ENCODE measurements at regions not wholly inside any gene's neighbourhood (a gene's known extent, or its start where the extent isn't known, plus 50 kb on each side); places are given as distances from the start of the nearest gene placed in this dataset.
"Not testable (repeated sequence)": the region's sequence is repeated elsewhere in the genome, so short reads cannot be mapped to it uniquely, and the experiment has no call there.

DNA sequence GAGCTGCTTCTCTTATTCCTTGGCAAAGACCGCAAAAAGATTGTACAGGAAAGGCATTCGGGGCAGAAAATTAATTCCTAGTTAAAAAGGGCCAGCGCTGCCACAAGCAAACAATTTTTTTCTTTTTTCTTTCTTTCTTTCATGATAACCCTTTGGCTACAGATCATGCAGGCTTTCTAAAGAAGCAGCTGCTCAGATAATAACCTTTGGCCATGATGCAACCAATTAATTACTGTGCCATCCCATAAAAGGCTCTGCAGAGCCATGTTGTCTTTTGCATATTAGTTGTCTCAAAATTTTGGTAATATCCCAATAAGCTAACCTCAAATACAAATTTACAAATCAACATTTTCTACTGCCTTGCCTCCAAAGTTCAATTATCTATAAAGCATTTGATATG is 758.4 kb upstream of the SEMA6A start:
- Histone ChIP-seq H3K9me3 (ENCODE audit: insufficient read depth, low read length) (no peaks in the 10 kb centered on the region), H3K4me3 (ENCODE audit: insufficient read length, low read depth) (no peak overlapping the region), H3K36me3 (ENCODE audit: insufficient read depth, insufficient read length, low read length) (no peaks in the 10 kb centered on the region), H3K27me3 (ENCODE audit: insufficient read depth, insufficient read length) (no peaks in the 10 kb centered on the region), H3K4me1 (ENCODE audit: insufficient read depth, insufficient read length) (no peaks in the 10 kb centered on the region), H3K9ac (ENCODE audit: insufficient read length, low read depth) (no peak overlapping the region)
- TF ChIP-seq ZNF274 (IDR thresholded peaks at IDR 0.05; ENCODE audit: low read depth, low read length) = no peak
- TF ChIP-seq SUZ12 (IDR thresholded peaks at IDR 0.05; ENCODE audit: extremely low read depth, insufficient read depth, insufficient read length) = no peak
- no peak for TF ChIP-seq YY1 (IDR thresholded peaks at IDR 0.05; ENCODE audit: insufficient read depth, insufficient read length)
- DNase-seq (ENCODE audit: low read depth, low spot score) = no peak

DNA sequence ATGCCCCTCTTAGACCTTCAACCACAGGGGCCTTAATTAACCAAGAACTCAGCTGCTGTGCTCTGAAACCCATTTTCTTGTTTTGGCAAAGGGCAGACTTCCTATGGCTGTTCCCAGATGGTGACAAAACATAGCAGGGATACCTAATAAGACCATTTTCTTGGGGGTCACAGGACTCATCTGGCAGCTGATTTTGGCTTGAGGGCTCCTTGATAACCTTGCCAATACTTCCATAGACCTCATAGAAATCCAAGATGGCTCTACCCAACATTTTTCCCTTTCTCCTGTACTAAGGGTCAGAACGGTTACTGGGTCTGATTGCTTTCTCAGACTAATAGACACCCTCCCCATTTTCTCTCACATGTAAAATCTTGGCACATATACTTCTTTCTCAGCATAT is 757.7 kb upstream of the SEMA6A start:
- no peak overlapping the region for H3K9ac ChIP-seq (ENCODE audit: insufficient read length, low read depth)
- no peaks in the 10 kb centered on the region for H3K36me3 ChIP-seq (ENCODE audit: insufficient read depth, insufficient read length, low read length)
- H3K9me3 ChIP-seq (ENCODE audit: insufficient read depth, low read length) = no peaks in the 10 kb centered on the region
- no peaks in the 10 kb centered on the region for H3K4me1 ChIP-seq (ENCODE audit: insufficient read depth, insufficient read length)
- TF ChIP-seq YY1 (IDR thresholded peaks at IDR 0.05; ENCODE audit: insufficient read depth, insufficient read length) = no peak
- no peak for TF ChIP-seq SUZ12 (IDR thresholded peaks at IDR 0.05; ENCODE audit: extremely low read depth, insufficient read depth, insufficient read length)
- TF ChIP-seq ZNF274 (IDR thresholded peaks at IDR 0.05; ENCODE audit: low read depth, low read length) = no peak
- no peak for DNase-seq (ENCODE audit: low read depth, low spot score)
- no peaks in the 10 kb centered on the region for H3K27me3 ChIP-seq (ENCODE audit: insufficient read depth, insufficient read length)
- no peak overlapping the region for H3K4me3 ChIP-seq (ENCODE audit: insufficient read length, low read depth)

DNA sequence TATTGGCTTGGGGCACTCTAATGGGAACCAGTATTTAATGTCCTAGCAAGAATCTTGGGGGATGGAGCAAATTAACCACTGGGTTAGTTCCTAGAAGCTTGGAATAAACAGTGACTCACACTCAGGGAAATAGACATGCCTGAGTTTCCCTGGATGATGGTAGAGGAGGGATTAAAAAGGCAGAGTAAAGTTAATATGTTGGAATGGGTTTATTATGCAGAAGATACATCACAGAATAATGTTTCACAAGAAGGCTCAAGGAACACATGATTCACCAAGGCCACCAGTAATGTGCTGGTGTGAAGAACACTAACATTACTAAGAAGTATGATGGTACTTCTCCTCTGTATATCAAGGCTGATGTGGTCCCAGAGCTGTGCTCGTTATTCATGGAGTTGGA is 752.9 kb upstream of the SEMA6A start:
- no peaks in the 10 kb centered on the region for H3K9me3 ChIP-seq (ENCODE audit: insufficient read depth, low read length)
- TF ChIP-seq ZNF274 (IDR thresholded peaks at IDR 0.05; ENCODE audit: low read depth, low read length) (no peak), SUZ12 (IDR thresholded peaks at IDR 0.05; ENCODE audit: extremely low read depth, insufficient read depth, insufficient read length) (no peak), YY1 (IDR thresholded peaks at IDR 0.05; ENCODE audit: insufficient read depth, insufficient read length) (no peak)
- H3K9ac ChIP-seq (ENCODE audit: insufficient read length, low read depth) = no peak overlapping the region
- DNase-seq (ENCODE audit: low read depth, low spot score) = no peak
- no peaks in the 10 kb centered on the region for H3K27me3 ChIP-seq (ENCODE audit: insufficient read depth, insufficient read length)
- H3K4me1 ChIP-seq (ENCODE audit: insufficient read depth, insufficient read length) = no peaks in the 10 kb centered on the region
- no peaks in the 10 kb centered on the region for H3K36me3 ChIP-seq (ENCODE audit: insufficient read depth, insufficient read length, low read length)
- H3K4me3 ChIP-seq (ENCODE audit: insufficient read length, low read depth) = no peak overlapping the region

DNA sequence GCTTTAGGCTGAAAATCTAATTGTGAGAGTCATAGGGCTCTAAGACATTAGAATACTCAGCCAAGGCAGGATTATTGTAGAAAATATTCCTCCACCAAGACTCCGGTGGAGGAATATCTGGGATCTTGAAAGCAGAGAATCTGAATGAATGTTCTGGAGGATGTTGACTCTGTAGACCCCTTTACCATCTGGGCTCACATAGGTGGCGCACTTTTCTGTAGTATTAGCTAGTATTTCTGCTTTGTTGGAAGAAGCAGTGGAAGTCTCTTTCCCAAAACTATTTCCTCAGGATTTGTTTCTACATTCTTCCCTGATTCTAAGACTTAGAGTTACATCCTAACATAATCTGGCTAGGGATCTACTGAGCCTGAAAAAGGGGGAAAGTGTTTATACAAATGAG is 752.4 kb upstream of the SEMA6A start:
- no peaks in the 10 kb centered on the region for H3K4me1 ChIP-seq (ENCODE audit: insufficient read depth, insufficient read length)
- H3K9ac ChIP-seq (ENCODE audit: insufficient read length, low read depth) = no peak overlapping the region
- TF ChIP-seq ZNF274 (IDR thresholded peaks at IDR 0.05; ENCODE audit: low read depth, low read length) (no peak), SUZ12 (IDR thresholded peaks at IDR 0.05; ENCODE audit: extremely low read depth, insufficient read depth, insufficient read length) (no peak)
- H3K36me3 ChIP-seq (ENCODE audit: insufficient read depth, insufficient read length, low read length) = no peaks in the 10 kb centered on the region
- DNase-seq (ENCODE audit: low read depth, low spot score) = no peak
- no peaks in the 10 kb centered on the region for H3K27me3 ChIP-seq (ENCODE audit: insufficient read depth, insufficient read length)
- H3K9me3 ChIP-seq (ENCODE audit: insufficient read depth, low read length) = no peaks in the 10 kb centered on the region
- no peak overlapping the region for H3K4me3 ChIP-seq (ENCODE audit: insufficient read length, low read depth)

DNA sequence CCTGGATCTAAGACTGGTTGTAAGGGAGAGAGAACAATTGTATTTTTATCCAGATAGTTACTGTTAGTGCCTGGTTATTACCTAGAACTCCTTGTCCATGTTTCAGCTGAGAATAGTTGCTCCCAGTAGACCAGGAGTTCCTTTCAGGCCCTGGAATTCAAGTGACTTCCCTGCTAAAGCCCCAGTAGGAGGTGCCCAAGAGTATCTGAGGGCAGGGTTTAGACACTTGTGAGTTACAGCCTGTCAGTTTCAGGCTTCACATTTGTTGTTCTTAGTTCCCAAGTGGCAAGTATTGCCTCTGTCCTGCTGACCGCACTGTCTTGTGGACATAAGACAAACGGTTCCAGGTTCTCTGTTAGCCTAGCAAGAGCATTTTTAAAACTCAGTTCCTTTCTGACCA is 743.9 kb upstream of the SEMA6A start:
- Histone ChIP-seq H3K36me3 (ENCODE audit: insufficient read depth, insufficient read length, low read length) (no peaks in the 10 kb centered on the region), H3K4me3 (ENCODE audit: insufficient read length, low read depth) (no peak overlapping the region), H3K9ac (ENCODE audit: insufficient read length, low read depth) (no peak overlapping the region), H3K9me3 (ENCODE audit: insufficient read depth, low read length) (no peaks in the 10 kb centered on the region), H3K27me3 (ENCODE audit: insufficient read depth, insufficient read length) (no peaks in the 10 kb centered on the region), H3K4me1 (ENCODE audit: insufficient read depth, insufficient read length) (no peaks in the 10 kb centered on the region)
- TF ChIP-seq ZNF274 (IDR thresholded peaks at IDR 0.05; ENCODE audit: low read depth, low read length) (no peak), YY1 (IDR thresholded peaks at IDR 0.05; ENCODE audit: insufficient read depth, insufficient read length) (no peak), SUZ12 (IDR thresholded peaks at IDR 0.05; ENCODE audit: extremely low read depth, insufficient read depth, insufficient read length) (no peak)
- DNase-seq (ENCODE audit: low read depth, low spot score) = peak; percentile 33

DNA sequence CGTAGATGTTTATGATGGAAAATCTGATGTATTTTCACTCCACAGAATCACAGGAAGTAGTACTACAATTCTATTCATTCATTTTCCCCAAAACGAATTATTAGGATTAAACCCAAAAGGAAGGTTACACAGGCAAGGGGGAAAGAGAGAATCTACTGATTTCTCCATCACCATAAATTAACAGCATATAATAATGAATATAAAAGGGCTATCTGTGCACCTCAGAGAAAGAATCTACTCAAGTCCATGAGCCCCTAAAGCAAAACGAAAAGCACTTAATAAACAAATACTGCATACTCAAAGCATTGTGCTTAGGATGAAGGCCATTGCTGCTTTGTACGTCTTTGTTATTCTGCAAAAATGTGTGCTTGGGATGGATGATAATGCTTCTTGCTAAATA is 740.5 kb upstream of the SEMA6A start:
- H3K4me3 ChIP-seq (ENCODE audit: insufficient read length, low read depth) = no peak overlapping the region
- no peak for DNase-seq (ENCODE audit: low read depth, low spot score)
- TF ChIP-seq ZNF274 (IDR thresholded peaks at IDR 0.05; ENCODE audit: low read depth, low read length) (no peak), YY1 (IDR thresholded peaks at IDR 0.05; ENCODE audit: insufficient read depth, insufficient read length) (no peak), SUZ12 (IDR thresholded peaks at IDR 0.05; ENCODE audit: extremely low read depth, insufficient read depth, insufficient read length) (no peak)
- no peaks in the 10 kb centered on the region for H3K36me3 ChIP-seq (ENCODE audit: insufficient read depth, insufficient read length, low read length)
- H3K4me1 ChIP-seq (ENCODE audit: insufficient read depth, insufficient read length) = no peaks in the 10 kb centered on the region
- no peaks in the 10 kb centered on the region for H3K27me3 ChIP-seq (ENCODE audit: insufficient read depth, insufficient read length)
- H3K9me3 ChIP-seq (ENCODE audit: insufficient read depth, low read length) = no peaks in the 10 kb centered on the region
- H3K9ac ChIP-seq (ENCODE audit: insufficient read length, low read depth) = no peak overlapping the region

DNA sequence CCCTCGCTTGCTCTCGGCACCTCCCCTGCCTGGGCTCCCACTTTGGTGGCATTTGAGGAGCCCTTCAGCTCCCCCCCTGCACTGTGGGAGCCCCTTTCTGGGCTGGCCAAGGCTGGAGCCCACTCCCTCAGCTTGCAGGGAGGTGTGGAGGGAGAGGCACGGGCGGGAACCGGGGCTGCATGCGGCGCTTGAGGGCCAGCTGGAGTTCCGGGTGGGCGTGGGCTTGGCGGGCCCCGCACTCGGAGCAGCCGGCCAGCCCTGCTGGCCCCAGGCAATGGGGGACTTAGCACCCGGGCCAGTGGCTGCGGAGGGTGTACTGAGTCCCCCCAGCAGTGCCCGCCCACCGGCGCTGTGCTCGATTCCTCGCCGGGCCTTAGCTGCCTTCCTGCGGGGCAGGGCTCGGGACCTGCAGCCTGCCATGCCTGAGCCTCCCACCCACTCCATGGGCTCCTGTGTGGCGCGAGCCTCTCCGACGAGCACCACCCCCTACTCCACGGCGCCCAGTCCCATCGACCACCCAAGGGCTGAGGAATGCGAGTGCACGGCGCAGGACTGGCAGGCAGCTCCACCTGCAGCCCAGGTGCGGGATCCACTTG is 730.0 kb upstream of the SEMA6A start:
- not testable (repeated sequence) for DNase-seq (ENCODE audit: low read depth, low spot score)

DNA sequence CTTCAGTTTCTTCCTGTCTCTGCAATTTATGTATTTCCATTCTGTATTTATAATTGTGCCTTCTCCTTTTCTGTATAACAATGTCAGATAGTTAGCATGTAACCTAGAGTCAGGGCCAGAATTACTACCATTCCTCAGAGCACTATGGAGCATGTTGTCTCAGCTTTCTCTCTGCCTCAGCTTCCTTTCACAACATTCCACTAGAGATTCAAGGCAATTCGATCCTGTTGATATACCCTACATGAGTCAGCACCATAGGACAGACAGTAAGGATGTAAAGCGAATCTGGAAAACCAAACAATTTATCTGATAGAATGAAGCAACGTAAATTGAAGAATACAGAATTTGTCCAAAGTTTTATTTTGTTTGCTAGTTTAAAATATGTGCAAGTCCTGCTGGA is 728.3 kb upstream of the SEMA6A start:
- Histone ChIP-seq H3K27me3 (ENCODE audit: insufficient read depth, insufficient read length) (no peaks in the 10 kb centered on the region), H3K9ac (ENCODE audit: insufficient read length, low read depth) (no peak overlapping the region), H3K4me3 (ENCODE audit: insufficient read length, low read depth) (no peak overlapping the region), H3K36me3 (ENCODE audit: insufficient read depth, insufficient read length, low read length) (no peaks in the 10 kb centered on the region), H3K4me1 (ENCODE audit: insufficient read depth, insufficient read length) (no peaks in the 10 kb centered on the region), H3K9me3 (ENCODE audit: insufficient read depth, low read length) (no peaks in the 10 kb centered on the region)
- DNase-seq (ENCODE audit: low read depth, low spot score) = no peak
- TF ChIP-seq SUZ12 (IDR thresholded peaks at IDR 0.05; ENCODE audit: extremely low read depth, insufficient read depth, insufficient read length) = no peak
- TF ChIP-seq YY1 (IDR thresholded peaks at IDR 0.05; ENCODE audit: insufficient read depth, insufficient read length) = no peak
- TF ChIP-seq ZNF274 (IDR thresholded peaks at IDR 0.05; ENCODE audit: low read depth, low read length) = no peak

More for the DNA sequence above, 730.0 kb upstream of the SEMA6A start:
- not testable (repeated sequence) for H3K36me3 ChIP-seq (ENCODE audit: insufficient read depth, insufficient read length, low read length); H3K9me3 ChIP-seq (ENCODE audit: insufficient read depth, low read length); H3K9ac ChIP-seq (ENCODE audit: insufficient read length, low read depth); H3K4me1 ChIP-seq (ENCODE audit: insufficient read depth, insufficient read length); H3K27me3 ChIP-seq (ENCODE audit: insufficient read depth, insufficient read length); H3K4me3 ChIP-seq (ENCODE audit: insufficient read length, low read depth)

Data from NT2/D1 (cell line).